Neural cell (in vitro differentiated cells): ENCODE measurements at regions not wholly inside any gene's neighbourhood (a gene's known extent, or its start where the extent isn't known, plus 50 kb on each side); places are given as distances from the start of the nearest gene placed in this dataset.

ENCODE experiments used
- H2AFZ ChIP-seq: fragments of 200-600, 300-800 bp; sonication (generic), shearing (Covaris generic); 2 replicates; pipeline ENCODE4 v1.6.0; 2014; ENCODE audit warnings: low read depth, mild to moderate bottlenecking, antibody characterized with exemption, low read length, moderate library complexity
- H3F3A ChIP-seq: fragments of 200-600 bp; shearing (Covaris generic); 2 replicates; pipeline ENCODE4 v1.6.1; 2016; ENCODE audit warnings: mild to moderate bottlenecking, moderate library complexity, mixed read lengths, antibody characterized with exemption, low read length; ENCODE audit not compliant: insufficient read depth, poor library complexity, severe bottlenecking
- H3K27ac ChIP-seq: fragments of 200-600, 300-800 bp; sonication (generic), shearing (Covaris generic); 2 replicates; pipeline ENCODE4 v1.5.1; 2014; ENCODE audit warnings: mild to moderate bottlenecking, low read length, moderate library complexity
- H3K27me3 ChIP-seq: fragments of 300-800, 200-600 bp; sonication (generic), shearing (Covaris generic); 2 replicates; pipeline ENCODE4 v1.6.0; 2014; ENCODE audit warnings: mild to moderate bottlenecking, low read depth, low read length, moderate library complexity; ENCODE audit not compliant: insufficient read depth
- H3K36me3 ChIP-seq: fragments of 300-800, 200-600 bp; sonication (generic), shearing (Covaris generic); 2 replicates; pipeline ENCODE4 v1.5.1; 2014; ENCODE audit warnings: mild to moderate bottlenecking, antibody characterized with exemption, low read length, moderate library complexity; ENCODE audit not compliant: insufficient read depth
- H3K4me2 ChIP-seq: fragments of 300-800, 200-600 bp; sonication (generic), shearing (Covaris generic); 2 replicates; pipeline ENCODE4 v1.6.0; 2014; ENCODE audit warnings: mild to moderate bottlenecking, low read length
- H3K4me3 ChIP-seq: fragments of 300-800, 200-600 bp; sonication (generic), shearing (Covaris generic); 2 replicates; pipeline ENCODE4 v1.5.1; 2014; ENCODE audit warnings: mild to moderate bottlenecking, low read length, moderate library complexity
- H3K79me2 ChIP-seq: fragments of 200-600 bp; shearing (Covaris generic); replicated peaks from 2 replicates; pipeline ENCODE4 v1.6.0; 2014; ENCODE audit warnings: mild to moderate bottlenecking, low read length, moderate library complexity; ENCODE audit not compliant: insufficient read depth
- H3K9ac ChIP-seq: fragments of 300-800, 200-600 bp; sonication (generic), shearing (Covaris generic); 2 replicates; pipeline ENCODE4 v1.6.1; 2016; ENCODE audit warnings: mild to moderate bottlenecking, low read length, mixed read lengths
- H3K9me2 ChIP-seq: fragments of 200-600 bp; shearing (Covaris generic); 2 replicates; pipeline ENCODE4 v1.6.1; 2016; ENCODE audit warnings: mild to moderate bottlenecking, low read length, mixed read lengths; ENCODE audit not compliant: insufficient read depth
- H3K9me3 ChIP-seq: fragments of 200-600, 300-800 bp; sonication (generic), shearing (Covaris generic); 2 replicates; pipeline ENCODE4 v1.6.1; 2016; ENCODE audit warnings: mild to moderate bottlenecking, mixed run types, low read length, moderate library complexity, mixed read lengths
- H4K20me1 ChIP-seq: fragments of 200-600 bp; shearing (Covaris generic); 2 replicates; pipeline ENCODE4 v1.6.1; 2016; ENCODE audit warnings: mild to moderate bottlenecking, mixed run types; ENCODE audit not compliant: insufficient read depth
- CTCF ChIP-seq: fragments of 450-650 bp; IDR thresholded peaks from 2 replicates; pipeline ENCODE4 v1.5.1; 2014; ENCODE audit warnings: antibody characterized with exemption, mild to moderate bottlenecking, moderate library complexity; ENCODE audit not compliant: poor library complexity, severe bottlenecking
- EP300 ChIP-seq: fragments of 450-650 bp; conservative IDR thresholded peaks from 2 replicates; pipeline ENCODE4 v1.6.1; 2014; ENCODE audit warnings: antibody characterized with exemption, mild to moderate bottlenecking, moderate library complexity; ENCODE audit not compliant: poor library complexity, severe bottlenecking
- EZH2 ChIP-seq: fragments of 200-600, 300-800 bp; shearing (Covaris generic), sonication (generic); IDR thresholded peaks from 2 replicates; pipeline ENCODE4 v1.6.1; 2014; ENCODE audit warnings: antibody characterized with exemption, low read length, borderline replicate concordance, mild to moderate bottlenecking; ENCODE audit not compliant: insufficient read depth, poor library complexity, severe bottlenecking
- MXI1 ChIP-seq: fragments of 450-650 bp; conservative IDR thresholded peaks from 2 replicates; pipeline ENCODE4 v1.6.1; 2014; ENCODE audit warnings: antibody characterized with exemption, mild to moderate bottlenecking; ENCODE audit not compliant: poor library complexity, severe bottlenecking
- POLR2AphosphoS5 ChIP-seq: IDR thresholded peaks from 2 replicates; pipeline ENCODE4 v1.6.1; 2012
- RAD21 ChIP-seq: fragments of 450-650 bp; conservative IDR thresholded peaks from 2 replicates; pipeline ENCODE4 v1.6.1; 2014; ENCODE audit warnings: antibody characterized with exemption, mild to moderate bottlenecking, moderate library complexity
- REST ChIP-seq: IDR thresholded peaks from 2 replicates; pipeline ENCODE4 v1.6.1; 2012; ENCODE audit warnings: borderline replicate concordance
- SMC3 ChIP-seq: fragments of 450-650 bp; conservative IDR thresholded peaks from 2 replicates; pipeline ENCODE4 v1.6.1; 2014; ENCODE audit warnings: antibody characterized with exemption, mild to moderate bottlenecking, moderate library complexity; ENCODE audit not compliant: poor library complexity
- TAF1 ChIP-seq: IDR thresholded peaks from 2 replicates; pipeline ENCODE4 v1.6.1; 2012; ENCODE audit warnings: low read depth

- no peaks in the 10 kb centered on the region for H3K9me2 ChIP-seq
- H3K27ac ChIP-seq = peak overlapping the region; percentile 27
Observed at GRCh38 chr9:81823672-81824554, 104.3 kb upstream of the SPATA31D4 start.

GRCh38 chr9:81824802-81825730 lies 103.2 kb upstream of the SPATA31D4 start:
- Histone ChIP-seq H3F3A (no peaks in the 10 kb centered on the region), H4K20me1 (no peaks in the 10 kb centered on the region), H3K27me3 (peaks cover 16% of the 10 kb centered on the region), H3K36me3 (no peaks in the 10 kb centered on the region), H3K9me3 (no peaks in the 10 kb centered on the region), H3K79me2 (no peaks in the 10 kb centered on the region), H3K9me2 (no peaks in the 10 kb centered on the region), H3K9ac (no peak overlapping the region), H2AFZ (no peak overlapping the region), H3K27ac (no peak overlapping the region), H3K4me2 (no peak overlapping the region), H3K4me3 (no peak overlapping the region)
- TF ChIP-seq POLR2AphosphoS5 = no peak
- no peak for TF ChIP-seq CTCF
- TF ChIP-seq MXI1 = no peak
- no peak for TF ChIP-seq RAD21
- no peak for TF ChIP-seq EP300
- TF ChIP-seq SMC3 = no peak
- no peak for TF ChIP-seq EZH2
- no peak for TF ChIP-seq REST
- TF ChIP-seq TAF1 = no peak

More at GRCh38 chr9:81823672-81824554, 104.3 kb upstream of the SPATA31D4 start:
- no peaks in the 10 kb centered on the region for H3K36me3 ChIP-seq
- peak overlapping the region; percentile 36 for H3K4me3 ChIP-seq
- H4K20me1 ChIP-seq = no peaks in the 10 kb centered on the region
- H3K9me3 ChIP-seq = no peaks in the 10 kb centered on the region
- no peaks in the 10 kb centered on the region for H3K79me2 ChIP-seq
- no peak overlapping the region for H2AFZ ChIP-seq
- peaks cover 25% of the 10 kb centered on the region for H3K27me3 ChIP-seq
- H3K4me2 ChIP-seq = no peak overlapping the region
- peak overlapping the region; percentile 11 for H3K9ac ChIP-seq
- TF ChIP-seq SMC3 (no peak), REST (peak; percentile 66), POLR2AphosphoS5 (peak; percentile 66), EZH2 (no peak), EP300 (peak; percentile 84)
- no peaks in the 10 kb centered on the region for H3F3A ChIP-seq
